Kidney (tissue), 13 donors: ENCODE measurements at regions not wholly inside any gene's neighbourhood (a gene's known extent, or its start where the extent isn't known, plus 50 kb on each side); places are given as distances from the start of the nearest gene placed in this dataset.

Experiments
- DNase-seq, 5 donors: peaks; one replicate each; pipeline ENCODE4 v3.0.0-alpha.2; 2013 to 2020
- FAIRE-seq: peaks from 2 replicates; lab custom pipeline; 2012; peaks lifted over from hg19 to GRCh38; lab: Jason Lieb, UNC
- H3K27ac ChIP-seq, 2 donors: one replicate each; pipeline ENCODE4 v1.7.0; 2013; ENCODE audit warnings: low read depth in 2 of 2, low read length in 2 of 2, inconsistent platforms in 1 of 2
- H3K27me3 ChIP-seq: one replicate; pipeline ENCODE4 v1.7.1; 2013; ENCODE audit warnings: low read length, inconsistent platforms; ENCODE audit not compliant: control insufficient read depth, insufficient read depth
- H3K36me3 ChIP-seq, 3 donors: one replicate each; pipeline versions ENCODE4 v1.7.0 to v1.7.1; 2013; ENCODE audit warnings: low read length in 3 of 3, control low read depth in 1 of 3, inconsistent platforms in 1 of 3; ENCODE audit not compliant: insufficient read depth in 3 of 3, control insufficient read depth in 2 of 3
- H3K4me1 ChIP-seq, 3 donors: one replicate each; pipeline versions ENCODE4 v1.7.0 to v1.7.1; 2013; ENCODE audit warnings: low read length in 3 of 3, inconsistent platforms in 1 of 3, low read depth in 1 of 3; ENCODE audit not compliant: control insufficient read depth in 2 of 3, insufficient read depth in 2 of 3
- H3K4me3 ChIP-seq, 3 donors: one replicate each; pipeline versions ENCODE4 v1.7.0 to v1.8.1; 2013; ENCODE audit warnings: low read length in 3 of 3, control low read depth in 1 of 3, inconsistent platforms in 1 of 3
- H3K9ac ChIP-seq, 3 donors: one replicate each; pipeline versions ENCODE4 v1.7.0 to v1.7.1; 2013; ENCODE audit warnings: low read length in 3 of 3, control low read depth in 1 of 3, inconsistent platforms in 1 of 3
- H3K9me3 ChIP-seq, 3 donors: one replicate each; pipeline versions ENCODE4 v1.7.0 to v1.7.1; 2013; ENCODE audit warnings: low read length in 3 of 3, control low read depth in 1 of 3, inconsistent platforms in 1 of 3; ENCODE audit not compliant: control insufficient read depth in 2 of 3, insufficient read depth in 1 of 3
- CTCF ChIP-seq: IDR thresholded peaks from 3 replicates; pipeline ENCODE4 v1.5.1; 2012; ENCODE audit warnings: mild to moderate bottlenecking, moderate library complexity, borderline replicate concordance; ENCODE audit not compliant: insufficient read depth; ENCODE audit errors: extremely low read depth
- intact Hi-C: fragments of 100-400 bp; cut with DNase I; formaldehyde crosslinking; loops from one replicate; pipeline ENCODE4 v1.11.1; 2022
- donor health status: control.
- donor health status: control.
- donor health status: control.
- donor health status: control.
- donor health status: control.
- donor health status: DM: yes; HTN: yes; CAD: no.
- donor health status: Normal renal cell carcinoma (clear cell type).

GRCh38 chr3:137926991-137927390 is 83.0 kb upstream of the CLDN18 start:
- intact Hi-C loops = no loop called here
- no peak overlapping the region for H3K27ac ChIP-seq
- no peak for TF ChIP-seq CTCF

GRCh38 chr3:137930976-137931375 is 79.0 kb upstream of the CLDN18 start:
- Histone ChIP-seq H3K27ac (no peak overlapping the region), H3K4me3 (no peak overlapping the region), H3K36me3 (no peaks in the 10 kb centered on the region), H3K4me1 (no peaks in the 10 kb centered on the region), H3K9ac (no peak overlapping the region), H3K9me3 (no peaks in the 10 kb centered on the region), H3K27me3 (no peaks in the 10 kb centered on the region)
- FAIRE-seq (no peak), DNase-seq (no peak)
- no peak for TF ChIP-seq CTCF
- intact Hi-C loops = no loop called here

More at GRCh38 chr3:137926991-137927390, 83.0 kb upstream of the CLDN18 start:
- Histone ChIP-seq H3K4me1 (no peaks in the 10 kb centered on the region), H3K27me3 (no peaks in the 10 kb centered on the region), H3K9me3 (no peaks in the 10 kb centered on the region), H3K36me3 (no peaks in the 10 kb centered on the region), H3K9ac (no peak overlapping the region), H3K4me3 (no peak overlapping the region)
- DNase-seq (no peak), FAIRE-seq (no peak)

GRCh38 chr3:137938876-137939275 is 71.1 kb upstream of the CLDN18 start:
- Histone ChIP-seq H3K9me3 (no peaks in the 10 kb centered on the region), H3K27ac (no peak overlapping the region), H3K4me1 (no peaks in the 10 kb centered on the region), H3K27me3 (no peaks in the 10 kb centered on the region), H3K4me3 (no peak overlapping the region), H3K36me3 (no peaks in the 10 kb centered on the region), H3K9ac (no peak overlapping the region)
- TF ChIP-seq CTCF = no peak
- intact Hi-C loops = no loop called here
- FAIRE-seq (no peak), DNase-seq (no peak)

GRCh38 chr3:137944593-137944992 is 65.4 kb upstream of the CLDN18 start:
- no peak for TF ChIP-seq CTCF
- H3K9me3 ChIP-seq = no peaks in the 10 kb centered on the region
- DNase-seq = no peak
- H3K27me3 ChIP-seq = no peaks in the 10 kb centered on the region
- no peaks in the 10 kb centered on the region for H3K4me1 ChIP-seq
- no peak overlapping the region for H3K9ac ChIP-seq
- H3K4me3 ChIP-seq = no peak overlapping the region
- no peak overlapping the region for H3K27ac ChIP-seq
- no peak for FAIRE-seq
- intact Hi-C loops = loop anchor here (10.0 kb wide), 1 partner anchor 840 kb away; no protein-coding TSS in a partner anchor
- H3K36me3 ChIP-seq = no peaks in the 10 kb centered on the region
